GM18502 (cell line): ENCODE measurements at regions not wholly inside any gene's neighbourhood (a gene's known extent, or its start where the extent isn't known, plus 50 kb on each side); places are given as distances from the start of the nearest gene placed in this dataset.

Experiments used
- ATAC-seq: cut with Tn5 transposase; IDR thresholded peaks from one replicate; pipeline ENCODE4 v1.9.1; 2021; ENCODE audit warnings: mild to moderate bottlenecking; ENCODE audit not compliant: unreplicated experiment, poor library complexity

DNA sequence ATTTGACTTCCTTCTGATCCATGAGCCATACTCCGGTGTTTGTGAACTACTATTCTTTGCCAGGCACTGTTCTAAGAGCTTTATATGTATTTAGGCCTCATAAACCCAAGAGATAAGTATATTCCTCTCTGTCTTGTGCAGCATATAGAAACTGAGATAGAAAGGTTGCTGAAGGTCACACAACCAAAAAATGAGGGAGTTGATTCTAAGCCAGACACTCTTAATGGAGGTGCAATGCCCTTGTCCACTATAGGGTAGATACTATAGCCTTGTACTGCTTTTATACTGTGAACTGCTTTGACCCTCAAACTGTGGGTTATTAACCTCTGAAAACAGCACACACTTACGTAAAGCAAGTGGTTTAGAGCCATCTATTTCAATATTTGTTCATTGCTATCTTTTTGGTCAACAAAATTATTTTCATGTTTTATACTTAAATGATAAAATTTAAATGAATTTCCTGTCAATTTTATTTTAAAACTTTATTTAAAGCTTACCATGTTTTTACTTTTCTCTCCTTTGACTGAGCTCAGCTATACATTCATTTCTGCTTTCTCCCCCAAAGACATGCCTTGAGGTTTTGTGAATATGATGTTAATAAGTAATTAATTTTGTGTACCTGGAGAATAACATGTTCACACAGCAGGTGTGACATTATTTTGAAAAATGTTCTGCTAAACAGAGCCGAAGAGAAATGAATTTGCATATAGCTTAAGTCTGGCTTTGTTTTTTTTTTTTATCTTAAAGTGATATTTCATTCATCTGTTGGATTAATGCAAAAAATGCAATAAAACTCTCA is 687.3 kb downstream of the DNAJB9 start:
- no peak for ATAC-seq

DNA sequence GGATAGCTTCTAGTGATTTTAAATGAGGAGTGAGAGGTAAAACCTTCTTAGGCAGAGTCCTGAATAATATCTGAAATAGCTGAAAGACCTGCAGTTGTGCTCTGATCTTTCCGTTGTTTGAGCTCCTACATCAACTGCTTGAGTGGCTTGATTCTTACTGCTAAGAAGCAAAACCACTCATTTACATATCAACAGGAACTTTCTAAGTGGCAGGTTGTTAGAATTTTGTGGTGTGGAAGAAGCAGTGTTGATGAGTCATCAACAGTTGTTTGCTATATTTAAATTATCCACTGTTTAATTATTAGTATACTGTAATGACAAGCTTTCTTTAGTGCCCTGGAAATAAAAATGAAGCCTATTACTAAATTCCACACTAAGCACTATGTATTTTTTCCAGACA is 689.5 kb downstream of the DNAJB9 start:
- ATAC-seq, result no peak

DNA sequence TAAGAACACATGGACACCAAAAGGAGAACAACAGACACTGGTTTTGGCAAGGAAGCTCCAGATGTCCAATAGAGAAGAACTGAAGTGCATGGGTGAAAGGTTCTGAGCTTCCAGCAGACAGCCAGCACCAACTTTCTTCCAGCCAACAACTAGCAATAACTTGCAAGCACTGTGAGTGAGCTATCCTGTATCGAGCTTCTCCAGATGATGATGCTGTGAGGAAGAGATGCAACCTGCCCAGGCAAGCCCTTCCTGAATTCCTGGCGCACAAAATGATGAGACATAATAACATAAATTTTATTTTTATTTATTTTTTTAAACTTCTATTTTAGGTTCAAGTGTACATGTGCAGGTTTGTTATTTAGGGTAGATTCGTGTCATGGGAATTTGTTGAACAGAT is 692.1 kb downstream of the DNAJB9 start:
- no peak for ATAC-seq

DNA sequence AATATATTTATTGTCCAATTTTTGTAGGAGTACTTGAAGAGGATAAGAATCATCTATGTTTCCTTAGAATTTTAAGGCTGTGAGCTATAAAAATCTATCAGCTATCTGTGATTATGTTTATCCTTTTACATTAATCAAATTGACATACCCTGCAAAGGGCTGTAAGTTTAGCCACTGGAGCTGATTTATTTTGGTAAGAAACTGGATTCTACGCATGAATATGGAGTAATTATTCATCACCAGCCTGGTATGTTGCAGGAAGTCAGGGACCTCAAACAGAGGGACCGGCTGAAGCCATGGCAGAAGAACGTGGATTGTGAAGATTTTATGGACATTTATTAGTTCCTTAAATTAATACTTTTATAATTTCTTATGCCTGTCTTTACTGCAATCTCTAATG is 696.9 kb downstream of the DNAJB9 start:
- no peak for ATAC-seq

DNA sequence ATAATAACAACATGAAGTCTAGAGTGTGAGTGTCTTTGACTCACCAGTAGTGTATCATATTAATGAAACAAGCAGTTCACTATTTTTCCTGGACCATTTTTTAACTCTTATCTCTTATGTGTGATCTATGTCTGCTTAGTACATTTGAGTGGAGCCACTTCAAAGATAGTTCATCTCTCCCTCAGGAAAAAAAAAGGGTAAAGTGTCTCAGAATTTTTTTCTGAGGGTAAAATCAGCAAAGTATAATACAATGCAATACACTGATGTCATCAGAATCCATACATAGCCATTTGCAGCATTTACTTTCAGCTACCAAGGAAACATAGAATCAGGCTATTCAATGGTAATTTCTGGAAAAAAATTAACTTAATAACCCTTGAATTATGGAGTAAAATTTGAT is 706.7 kb downstream of the DNAJB9 start:
- no peak for ATAC-seq

DNA sequence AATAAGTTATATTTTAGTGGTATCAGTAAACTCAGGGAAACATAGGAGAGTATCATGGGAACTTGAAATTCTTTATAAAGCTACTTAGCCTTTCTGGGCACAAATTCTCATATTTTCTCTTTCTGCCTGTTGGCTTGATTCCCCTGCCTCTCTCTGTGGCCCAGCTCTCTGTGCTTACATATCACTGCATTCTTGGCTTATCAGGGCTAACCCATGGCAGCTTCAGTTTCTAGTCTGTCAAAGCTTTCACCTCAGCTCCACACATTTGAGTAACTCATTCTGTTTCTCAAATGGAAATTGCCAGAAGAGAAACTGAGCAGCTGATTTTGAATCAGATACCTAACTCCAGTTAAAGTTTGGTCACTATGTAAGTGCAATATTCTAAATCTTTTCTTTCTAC is 713.1 kb downstream of the DNAJB9 start:
- no peak for ATAC-seq

DNA sequence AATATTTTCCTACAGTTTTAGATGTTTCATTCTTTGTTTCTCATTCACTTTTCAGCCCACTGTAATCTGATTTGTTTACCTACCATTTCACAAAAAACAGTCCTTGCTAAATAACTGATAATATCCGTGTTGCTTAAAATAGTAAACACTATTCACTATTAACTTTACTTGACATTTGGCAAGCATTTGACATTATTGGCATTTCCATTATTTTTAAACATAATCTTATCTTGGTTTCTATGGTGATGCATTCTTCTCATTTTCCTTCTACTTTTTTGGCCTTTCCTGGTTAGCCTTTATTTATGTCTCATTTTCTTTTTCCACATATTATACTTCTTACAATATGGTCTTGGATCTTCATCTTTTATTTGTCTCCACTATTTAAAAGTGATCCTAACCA is 715.3 kb downstream of the DNAJB9 start:
- no peak for ATAC-seq

DNA sequence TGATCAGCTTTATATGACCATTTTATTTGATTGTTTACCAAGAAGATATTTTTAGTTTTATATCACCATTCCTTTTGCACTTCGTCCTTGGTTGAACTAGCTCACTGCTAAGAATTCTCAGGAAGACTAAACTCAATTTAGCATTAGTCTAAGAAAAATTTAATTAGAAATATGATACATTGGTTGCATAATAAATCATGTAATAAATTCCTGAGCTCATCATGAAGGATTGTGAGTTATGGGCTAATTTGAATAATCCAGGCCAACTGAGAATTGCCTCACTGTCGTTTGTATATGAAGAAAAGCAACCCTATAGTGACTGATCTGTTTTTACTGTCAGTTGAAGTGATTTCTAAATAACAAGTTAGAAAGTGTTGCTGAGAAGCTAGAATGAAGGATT is 725.5 kb downstream of the DNAJB9 start:
- no peak for ATAC-seq

DNA sequence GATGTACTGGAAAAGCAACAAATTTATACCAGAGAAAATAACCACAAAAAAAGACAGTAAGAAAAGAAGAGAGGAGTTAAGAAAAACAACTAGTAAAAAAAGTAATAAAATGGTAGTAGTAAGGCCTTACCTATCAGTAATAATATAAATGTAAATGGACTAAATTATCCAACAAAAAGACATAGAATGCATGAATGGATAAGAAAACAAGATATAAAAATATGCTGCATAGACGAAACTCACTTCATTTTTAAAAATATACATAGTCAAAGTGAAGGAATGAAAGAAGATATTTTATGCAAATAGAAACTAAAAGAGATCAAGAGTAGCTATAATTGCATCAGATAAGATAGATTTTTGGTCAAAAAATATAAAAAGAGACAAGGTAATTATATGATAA is 739.1 kb downstream of the DNAJB9 start:
- no peak for ATAC-seq

DNA sequence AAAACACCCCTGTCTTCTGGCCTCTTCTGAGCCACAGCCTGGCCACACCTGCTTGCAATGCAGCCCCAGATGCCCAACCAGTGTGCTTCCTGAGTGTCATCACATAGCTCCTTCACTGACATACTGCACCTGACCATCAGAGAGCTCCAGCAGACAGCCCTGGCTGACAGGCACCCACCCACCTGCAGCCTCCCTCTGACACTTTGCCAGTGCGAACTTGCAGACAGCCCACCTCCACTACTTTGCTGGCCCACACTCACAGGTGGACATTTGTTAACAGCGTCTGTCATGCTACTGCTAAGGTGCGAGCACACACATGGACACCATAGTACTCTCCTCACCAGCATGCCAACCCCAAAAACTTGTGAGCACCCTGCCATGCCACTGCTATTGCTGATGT is 740.1 kb downstream of the DNAJB9 start:
- no peak for ATAC-seq

DNA sequence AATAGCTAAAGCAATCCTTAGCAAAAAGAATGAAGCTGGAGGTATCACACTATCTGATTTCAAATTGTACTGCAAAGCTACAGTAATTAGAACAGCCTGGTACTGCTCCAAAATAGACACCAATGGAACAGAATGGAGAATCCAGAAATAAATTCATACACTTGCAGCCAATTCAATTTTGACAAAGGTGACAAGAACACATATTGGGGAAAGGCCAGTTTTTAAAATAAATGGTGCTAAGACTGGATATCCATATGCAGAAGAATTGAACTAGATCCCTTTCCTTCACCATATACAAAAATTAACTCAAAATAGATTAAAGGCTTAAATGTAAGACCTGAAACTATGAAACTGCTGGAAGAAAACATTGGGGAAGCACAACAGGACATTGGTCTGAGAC is 748.5 kb downstream of the DNAJB9 start:
- no peak for ATAC-seq

DNA sequence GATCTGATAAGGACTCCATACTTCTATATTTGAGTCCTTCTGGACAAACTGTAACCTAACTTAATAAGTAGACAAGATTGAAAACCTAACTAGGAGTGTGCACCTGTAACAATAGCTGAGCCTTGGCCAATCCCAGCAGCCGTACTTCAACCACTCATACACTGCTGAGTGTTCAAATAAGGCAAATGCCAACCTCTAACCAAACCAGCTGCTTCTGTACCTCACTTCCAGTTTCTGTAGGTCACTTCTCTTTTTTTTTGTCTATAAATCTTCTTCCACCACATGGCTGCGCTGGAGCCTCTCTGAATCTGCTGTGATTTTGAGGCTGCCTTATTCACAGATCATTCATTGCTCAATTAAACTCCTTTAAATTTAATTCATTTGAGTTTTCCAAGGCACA is 753.2 kb downstream of the DNAJB9 start:
- ATAC-seq, result no peak

DNA sequence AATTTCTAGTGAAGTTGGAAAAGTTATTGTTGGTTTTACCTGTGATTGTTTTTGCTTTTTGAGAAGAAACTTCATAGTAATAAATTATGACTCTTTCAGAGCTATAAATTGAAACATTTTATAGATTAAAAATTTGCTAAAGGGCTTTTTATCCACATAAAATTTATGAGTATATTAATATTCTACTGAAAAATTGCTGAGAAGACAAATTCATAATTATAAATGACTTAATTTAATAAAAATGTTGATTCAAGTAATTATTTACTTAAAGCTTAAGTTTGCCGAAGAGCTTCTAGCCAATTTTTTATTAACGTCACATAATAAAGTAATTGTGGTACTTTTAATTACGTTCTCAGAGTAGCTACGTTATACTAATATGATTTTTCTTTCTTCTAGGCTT is 761.7 kb downstream of the DNAJB9 start:
- no peak for ATAC-seq

DNA sequence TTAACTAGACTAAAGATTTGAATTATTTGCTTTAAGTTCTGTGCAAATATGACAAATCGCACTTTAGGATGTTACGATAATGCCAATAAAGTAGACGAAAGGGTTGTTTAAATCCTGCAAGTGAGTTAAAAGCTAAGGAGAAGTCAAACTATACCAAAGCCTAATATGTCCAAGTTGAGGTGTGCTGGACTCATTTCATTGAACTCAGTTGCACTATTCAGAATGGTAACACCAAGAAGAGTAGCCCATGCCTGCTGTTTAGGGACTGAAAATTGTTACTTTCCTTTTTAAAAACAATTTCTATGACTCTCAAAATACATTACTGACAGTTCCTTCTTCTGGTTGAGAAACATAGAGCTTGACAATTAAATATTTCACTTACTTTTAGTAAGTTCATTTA is 766.3 kb downstream of the DNAJB9 start:
- ATAC-seq, result no peak

DNA sequence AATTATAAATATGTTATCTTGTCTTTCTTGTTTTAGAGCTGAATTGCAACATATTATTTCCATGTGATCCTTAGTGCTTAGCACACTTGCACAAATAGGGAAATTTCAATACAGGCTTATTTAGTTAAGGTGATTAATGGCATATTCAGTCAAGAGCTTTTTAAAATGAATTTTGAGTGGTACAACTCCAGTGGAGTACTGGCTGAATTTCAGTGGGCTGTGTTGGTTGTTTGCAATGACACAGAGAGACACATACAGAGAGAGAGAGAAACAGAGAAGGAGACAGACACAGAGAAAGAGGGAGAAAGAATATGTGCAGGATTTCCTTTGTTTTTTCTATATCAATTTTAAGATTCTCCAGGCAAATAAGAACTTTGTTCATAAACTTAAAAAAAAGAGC is 766.9 kb downstream of the DNAJB9 start:
- no peak for ATAC-seq

DNA sequence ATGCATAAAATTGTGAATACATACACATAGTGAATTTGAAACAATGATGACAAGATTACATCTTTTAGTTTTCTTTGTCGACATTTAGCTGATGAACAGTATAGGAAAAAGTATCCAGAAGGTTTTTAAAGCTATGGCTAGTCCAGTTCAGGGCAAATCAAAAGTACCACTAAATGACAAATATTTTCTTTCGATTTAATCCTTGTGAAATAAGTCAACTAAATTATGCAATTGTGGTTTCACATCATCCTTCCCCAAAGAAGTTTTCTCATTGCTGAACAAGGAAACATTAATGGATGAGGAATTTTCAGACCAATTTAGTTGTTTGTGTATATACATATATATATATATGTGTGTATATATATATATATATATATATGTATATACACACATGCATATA is 774.0 kb downstream of the DNAJB9 start:
- no peak for ATAC-seq

DNA sequence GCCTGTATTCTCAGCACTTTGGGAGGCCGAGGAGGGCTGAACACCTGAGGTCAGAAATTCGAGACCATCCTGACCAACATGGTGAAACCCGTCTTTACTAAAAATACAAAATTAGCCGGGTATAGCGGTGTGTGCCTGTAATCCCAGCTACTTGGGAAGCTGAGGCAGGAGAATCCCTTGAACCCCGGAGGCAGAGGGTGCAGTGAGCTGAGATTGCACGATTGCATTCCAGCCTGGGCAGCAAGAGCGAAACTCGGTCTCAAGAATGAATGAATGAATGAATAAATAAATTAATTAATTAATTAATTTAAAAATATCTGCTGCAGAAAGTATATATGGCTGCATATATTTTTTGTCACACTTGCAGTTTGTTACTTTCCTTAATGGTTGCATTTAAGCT is 781.8 kb downstream of the DNAJB9 start:
- ATAC-seq, result no peak

DNA sequence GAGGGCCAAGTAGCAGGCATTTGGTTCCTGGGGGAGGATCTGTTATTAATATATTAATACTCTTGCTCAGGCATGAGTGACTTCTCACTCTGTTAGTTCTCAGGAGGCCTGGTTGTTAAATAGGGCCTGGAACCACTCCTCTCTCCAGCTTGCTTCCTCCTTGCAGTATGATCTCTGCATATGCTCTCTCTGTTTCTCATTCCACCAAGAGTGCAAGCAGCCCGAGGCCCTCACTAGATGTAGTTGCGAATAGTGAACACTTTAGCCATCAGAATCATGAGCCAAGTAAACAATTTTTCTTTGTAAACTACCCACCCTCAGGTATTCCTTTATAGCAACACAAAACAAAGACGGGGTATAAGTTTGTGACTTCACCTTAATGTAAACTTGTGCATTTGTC is 784.3 kb downstream of the DNAJB9 start:
- ATAC-seq, result no peak

DNA sequence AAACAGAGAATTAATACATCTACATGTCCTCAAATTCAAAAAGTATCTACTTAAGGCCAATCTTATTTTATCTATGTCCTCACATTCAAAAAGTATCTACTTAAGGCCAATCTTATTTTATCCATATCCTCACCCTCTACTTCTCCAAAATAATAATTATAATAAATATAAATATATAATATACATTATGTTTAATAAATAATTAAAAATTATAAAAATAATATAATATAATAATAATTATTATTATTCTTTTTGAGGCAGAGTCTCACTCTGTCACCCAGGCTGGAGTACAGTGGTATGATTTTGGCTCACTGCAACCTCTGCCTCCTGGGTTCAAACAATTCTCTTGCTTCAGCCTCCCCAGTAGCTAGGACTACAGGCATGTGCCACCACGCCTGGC is 784.9 kb downstream of the DNAJB9 start:
- ATAC-seq, result no peak

DNA sequence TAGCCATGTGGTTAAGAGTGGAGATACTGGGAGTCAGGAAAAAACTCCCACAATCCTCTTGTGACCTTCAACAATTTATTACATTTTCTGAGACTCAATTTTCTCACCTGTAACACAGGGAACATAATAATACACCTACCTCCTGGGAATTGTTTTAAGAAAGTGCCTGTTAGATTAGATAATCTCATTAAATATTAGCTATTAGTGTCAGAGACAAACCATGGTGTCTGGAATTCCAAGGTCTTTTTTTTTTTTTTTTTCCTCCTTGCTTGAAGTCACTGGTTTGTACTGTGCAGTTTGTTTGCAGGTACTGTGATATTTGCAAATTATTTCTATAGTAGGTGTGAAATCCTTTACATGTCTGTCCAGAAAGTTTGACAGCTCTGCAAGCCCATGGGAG is 806.1 kb downstream of the DNAJB9 start:
- ATAC-seq, result no peak

DNA sequence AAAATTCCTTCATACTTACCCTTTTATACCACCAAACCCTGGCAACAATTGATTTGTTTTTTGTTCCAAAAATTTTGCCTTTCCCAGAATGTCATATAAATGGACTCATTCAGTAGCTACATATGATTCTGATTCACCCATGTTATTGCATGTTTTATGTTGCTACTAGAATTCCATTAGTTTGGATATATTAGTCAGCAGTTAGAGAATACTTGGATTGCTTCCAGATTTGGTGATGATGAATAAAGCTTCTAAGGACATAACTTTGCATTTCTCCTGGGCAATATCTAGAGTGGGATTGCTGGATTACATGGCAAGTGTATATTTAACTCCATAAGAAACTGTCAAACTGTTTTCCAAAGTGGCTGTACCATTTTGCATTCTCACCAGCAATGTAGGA is 806.9 kb downstream of the DNAJB9 start:
- ATAC-seq, result no peak

DNA sequence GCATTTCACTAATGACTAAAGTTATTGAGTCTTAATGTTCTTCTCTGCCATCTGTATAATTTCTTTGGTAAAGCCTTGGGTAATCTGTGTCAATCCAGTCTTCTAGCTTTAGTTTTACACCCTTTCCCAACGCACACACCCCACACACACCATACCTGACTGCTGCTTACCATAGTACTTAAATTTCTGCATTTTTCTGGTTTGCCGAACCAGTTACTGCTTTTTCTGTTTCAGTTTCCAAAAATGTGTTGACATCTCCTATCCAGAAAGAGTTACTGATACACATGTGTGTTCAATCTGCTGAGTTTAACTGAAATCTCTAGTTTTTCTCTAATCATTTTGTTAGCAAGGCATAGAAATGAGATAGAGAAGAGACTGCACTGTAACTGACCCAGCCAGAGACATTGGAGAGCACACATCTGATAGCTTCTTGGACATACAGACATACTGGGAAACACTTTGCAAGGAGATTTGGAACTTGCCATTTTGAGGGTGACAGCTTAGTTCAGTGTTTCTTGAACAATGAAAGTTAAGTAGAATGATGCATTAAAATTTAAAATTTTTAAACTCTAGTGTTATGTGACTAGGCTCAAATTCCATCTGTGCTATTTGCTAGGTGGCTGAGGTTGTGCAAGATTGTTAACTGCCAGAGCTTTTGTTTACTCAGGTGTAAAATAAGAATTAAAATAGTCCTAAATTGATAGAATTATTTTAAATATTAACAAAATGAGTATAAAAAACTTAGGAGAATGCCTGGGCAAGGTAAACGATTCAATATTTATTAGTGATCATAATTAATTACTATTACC is 807.6 kb downstream of the DNAJB9 start:
- ATAC-seq, result no peak
